HG03354 (cell line): ENCODE measurements at regions not wholly inside any gene's neighbourhood (a gene's known extent, or its start where the extent isn't known, plus 50 kb on each side); places are given as distances from the start of the nearest gene placed in this dataset.

Source experiments
- ATAC-seq: cut with Tn5 transposase; IDR thresholded peaks from one replicate; pipeline ENCODE4 v1.9.1; 2021; ENCODE audit warnings: mild to moderate bottlenecking; ENCODE audit not compliant: unreplicated experiment, poor library complexity, severe bottlenecking

- ATAC-seq = no peak
These were observed 138.1 kb upstream of the HMHB1 start for GRCh38 chr5:143673676-143674468.

GRCh38 chr5:143672806-143673205, 139.2 kb upstream of the HMHB1 start:
- ATAC-seq = no peak

GRCh38 chr5:143671674-143672569, 140.0 kb upstream of the HMHB1 start:
- ATAC-seq = no peak

GRCh38 chr5:143671021-143671420, 140.9 kb upstream of the HMHB1 start:
- ATAC-seq = no peak

- no peak for ATAC-seq
These were observed 146.1 kb upstream of the HMHB1 start for GRCh38 chr5:143665866-143666265.

GRCh38 chr5:143664623-143665022, 147.3 kb upstream of the HMHB1 start:
- ATAC-seq = no peak

- no peak for ATAC-seq
These were observed 148.1 kb upstream of the HMHB1 start for GRCh38 chr5:143663872-143664271.

GRCh38 chr5:143662020-143662419, 149.9 kb upstream of the HMHB1 start:
- no peak for ATAC-seq

DNA sequence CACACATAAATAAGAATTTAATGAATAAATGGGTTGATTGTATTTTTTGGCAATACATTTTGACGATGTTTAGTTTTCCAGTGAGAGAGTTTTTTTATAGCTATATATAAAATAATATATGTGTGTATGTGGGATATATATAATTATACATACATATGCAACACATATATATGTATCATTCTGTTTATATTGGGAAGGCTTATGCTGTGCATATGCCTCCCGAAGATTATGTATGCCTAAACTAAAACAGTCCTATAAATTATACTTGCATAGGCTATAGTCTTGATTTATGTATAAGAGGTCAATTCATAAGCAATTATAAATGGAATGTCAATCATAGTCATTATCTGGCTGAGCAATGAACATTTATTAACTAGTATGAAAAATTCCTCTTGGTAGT, 151.3 kb upstream of the HMHB1 start:
- ATAC-seq = no peak

DNA sequence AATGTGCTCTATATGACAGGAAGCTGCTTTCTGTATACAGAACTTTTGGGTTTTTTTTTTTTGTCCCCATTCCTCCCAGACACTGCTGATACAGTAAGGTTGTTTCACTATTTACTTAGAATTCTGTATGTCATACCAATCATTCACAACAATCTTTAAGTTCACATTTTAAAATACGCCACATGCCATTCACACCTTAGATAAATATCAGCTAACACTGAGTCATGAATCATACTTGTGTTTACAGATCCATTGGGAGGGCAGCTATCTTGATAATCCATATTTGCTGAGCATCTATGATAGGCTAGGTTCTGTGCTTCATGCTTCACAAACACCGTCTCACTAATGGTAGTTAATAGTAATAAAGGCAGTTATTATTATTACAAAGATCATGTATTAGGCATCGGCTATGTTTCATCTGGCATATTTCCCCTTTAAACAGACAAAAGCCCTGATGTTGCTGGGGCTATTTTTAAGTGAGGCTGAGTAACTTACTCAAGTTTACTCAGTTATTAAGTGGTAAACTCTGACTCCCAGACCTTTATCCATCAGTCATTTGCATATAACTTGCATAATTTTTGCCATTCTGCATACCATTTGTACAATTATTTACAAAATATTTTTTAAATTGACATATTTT, 152.2 kb upstream of the HMHB1 start:
- ATAC-seq = no peak

- ATAC-seq = no peak
These were observed 153.0 kb upstream of the HMHB1 start for GRCh38 chr5:143658956-143659355.

DNA sequence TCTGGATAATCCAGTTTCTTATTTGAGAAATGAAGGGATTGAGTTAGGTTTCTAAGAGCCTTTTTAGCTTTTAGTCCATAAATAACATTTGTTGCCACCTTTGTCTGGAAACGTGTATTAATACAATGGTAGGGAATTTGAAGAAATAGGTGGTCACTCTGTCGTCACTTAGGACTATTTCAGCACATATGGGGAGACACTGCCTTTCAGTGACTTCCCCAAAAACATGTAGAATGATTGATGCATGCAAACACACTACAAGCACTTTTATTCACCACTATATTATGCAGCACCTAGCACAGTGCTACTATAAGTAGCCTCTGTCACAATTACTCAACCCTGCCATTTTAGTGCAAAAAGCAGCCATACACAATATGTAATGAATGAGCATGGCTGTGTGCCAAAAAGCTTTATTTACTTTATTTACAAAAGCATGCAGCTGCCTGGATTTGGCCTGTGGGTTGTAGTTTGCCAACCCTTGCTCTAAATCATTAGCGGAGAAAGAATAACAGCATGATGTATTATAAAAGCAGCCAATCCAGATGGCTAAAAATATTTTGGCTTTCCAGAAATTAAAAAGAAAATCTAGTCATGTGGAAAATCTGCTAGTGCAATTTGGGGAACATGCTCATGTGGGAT, 154.2 kb upstream of the HMHB1 start:
- no peak for ATAC-seq

GRCh38 chr5:143653766-143654282, 158.1 kb upstream of the HMHB1 start:
- ATAC-seq = no peak

GRCh38 chr5:143653256-143653655, 158.7 kb upstream of the HMHB1 start:
- ATAC-seq = peak; percentile 80

- no peak for ATAC-seq
These were observed 159.8 kb upstream of the HMHB1 start for GRCh38 chr5:143652108-143652700.

- no peak for ATAC-seq
These were observed 161.9 kb upstream of the HMHB1 start for GRCh38 chr5:143649937-143650621.

DNA sequence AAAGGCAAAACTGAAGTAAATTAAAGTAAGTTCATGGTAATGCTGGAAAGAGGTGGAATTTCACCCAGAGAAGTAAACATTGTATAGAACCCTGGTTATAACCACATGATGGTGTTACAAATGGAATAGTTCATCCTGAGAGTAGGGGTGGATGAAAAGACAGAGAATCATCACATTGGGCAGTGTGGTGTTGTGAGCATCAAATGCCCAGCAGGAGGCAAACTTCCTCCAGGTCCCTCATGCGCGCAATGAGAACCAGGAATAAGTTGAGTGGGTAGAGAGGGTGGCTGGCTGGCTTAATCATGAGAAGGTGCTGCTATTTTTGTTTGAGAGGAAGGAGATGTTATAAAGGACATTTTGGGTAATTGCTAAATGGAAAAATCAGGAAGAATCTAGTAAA, 163.3 kb upstream of the HMHB1 start:
- ATAC-seq = no peak

GRCh38 chr5:143646961-143647360, 165.0 kb upstream of the HMHB1 start:
- ATAC-seq = no peak

DNA sequence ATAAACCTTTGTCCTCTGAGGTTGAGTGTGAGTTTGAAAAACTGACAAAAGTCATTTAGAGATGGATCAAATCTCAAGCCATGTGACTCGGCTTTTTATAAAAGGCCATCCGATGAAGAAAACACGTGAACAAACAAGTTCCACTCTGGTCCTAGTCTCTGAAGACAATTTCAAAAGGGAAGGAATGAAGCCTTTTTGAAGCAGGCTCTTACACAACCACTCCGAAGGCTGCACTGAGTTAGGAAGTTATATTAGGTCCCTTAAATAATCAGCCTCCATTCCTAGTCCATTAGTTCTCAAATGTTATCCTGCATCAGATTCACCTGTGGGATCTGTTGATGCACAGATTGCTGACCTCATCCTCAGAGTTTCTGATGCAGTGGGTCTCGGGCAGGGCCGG, 166.6 kb upstream of the HMHB1 start:
- no peak for ATAC-seq
